GM13976 (cell line): ENCODE measurements at regions not wholly inside any gene's neighbourhood (a gene's known extent, or its start where the extent isn't known, plus 50 kb on each side); places are given as distances from the start of the nearest gene placed in this dataset.

ENCODE experiments used
- DNase-seq: peaks from one replicate; pipeline ENCODE4 v3.0.0; 2012; ENCODE audit warnings: low spot score
- CTCF ChIP-seq: IDR thresholded peaks from 2 replicates; pipeline ENCODE4 v1.5.1; 2012; ENCODE audit warnings: borderline replicate concordance, mild to moderate bottlenecking; ENCODE audit not compliant: insufficient read depth; ENCODE audit errors: extremely low read depth, missing control alignments, control extremely low read depth
- in situ Hi-C: fragments of 300-500 bp; cut with MboI; formaldehyde crosslinking; loops from one replicate; pipeline ENCODE4 v1.12.0; 2022; ENCODE audit warnings: low sequenced_read_pairs, mixed read lengths, inconsistent platforms; ENCODE audit not compliant: unreplicated experiment

GRCh38 chr5:1971944-1972343, 89.2 kb upstream of the IRX4 start:
- no peak for DNase-seq
- in situ Hi-C loops: no loop called here
- TF ChIP-seq CTCF: no peak

GRCh38 chr5:1967736-1968135, 85.0 kb upstream of the IRX4 start:
- in situ Hi-C loops: no loop called here
- no peak for DNase-seq
- TF ChIP-seq CTCF: no peak

DNA sequence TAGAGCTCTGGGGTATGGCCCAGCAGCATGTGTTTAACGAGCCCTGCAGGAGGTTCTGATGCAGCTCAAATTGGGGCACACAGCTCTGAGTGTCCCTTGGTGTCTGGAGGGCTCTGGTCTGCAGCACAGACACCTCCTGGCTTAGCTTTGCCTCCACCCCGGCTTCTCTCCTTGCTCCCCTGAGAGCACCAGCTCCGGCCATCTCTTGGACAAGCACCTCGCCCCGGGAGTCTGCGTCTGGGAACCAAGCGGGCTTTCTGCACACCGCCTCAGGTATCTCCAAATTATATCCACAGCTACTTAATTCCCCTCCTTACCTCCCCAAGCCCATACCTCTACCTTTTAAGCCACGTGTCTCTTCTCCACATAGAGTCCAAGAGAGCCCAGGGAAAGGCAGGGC, 83.7 kb upstream of the IRX4 start:
- no peak for TF ChIP-seq CTCF
- DNase-seq: no peak
- in situ Hi-C loops: no loop called here

- TF ChIP-seq CTCF: no peak
- no peak for DNase-seq
- in situ Hi-C loops: no loop called here
Measured at GRCh38 chr5:1965925-1966324, 83.2 kb upstream of the IRX4 start.

- in situ Hi-C loops: no loop called here
- TF ChIP-seq CTCF: no peak
- DNase-seq: no peak
Measured at GRCh38 chr5:1963941-1964451, 81.3 kb upstream of the IRX4 start.

DNA sequence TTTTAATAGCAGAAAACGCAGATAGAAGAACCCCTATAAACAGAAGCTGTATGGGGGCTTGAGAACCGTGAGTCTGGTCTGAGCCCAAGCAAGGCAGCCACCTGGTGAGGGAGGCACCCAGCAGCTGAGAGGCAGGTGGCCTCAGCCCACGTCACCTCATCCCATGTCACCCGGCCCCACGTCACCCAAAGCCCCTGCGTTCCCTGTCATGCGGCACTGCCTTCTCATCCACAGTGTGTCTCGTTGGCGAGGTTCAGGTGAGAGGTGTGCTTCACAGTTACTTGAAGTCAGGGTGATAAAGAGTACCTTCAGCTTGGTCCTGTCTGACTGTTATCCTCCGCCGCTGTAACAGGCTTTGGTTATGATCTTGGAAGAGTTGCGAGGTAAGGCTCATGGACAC, 80.6 kb upstream of the IRX4 start:
- TF ChIP-seq CTCF: no peak
- no peak for DNase-seq
- in situ Hi-C loops: no loop called here
